ENCODE measurements at regions not wholly inside any gene's neighbourhood (a gene's known extent, or its start where the extent isn't known, plus 50 kb on each side); places are given as distances from the start of the nearest gene placed in this dataset.
A peak's percentile ranks its signal among the peaks of the same experiment; 100 is the strongest.
"Not testable (repeated sequence)": the region's sequence is repeated elsewhere in the genome, so short reads cannot be mapped to it uniquely, and the experiment has no call there.

GRCh38 chr2:175312137-175312536, 130.6 kb upstream of the ATP5MC3 start:
- DNase-seq, result no peak

DNA sequence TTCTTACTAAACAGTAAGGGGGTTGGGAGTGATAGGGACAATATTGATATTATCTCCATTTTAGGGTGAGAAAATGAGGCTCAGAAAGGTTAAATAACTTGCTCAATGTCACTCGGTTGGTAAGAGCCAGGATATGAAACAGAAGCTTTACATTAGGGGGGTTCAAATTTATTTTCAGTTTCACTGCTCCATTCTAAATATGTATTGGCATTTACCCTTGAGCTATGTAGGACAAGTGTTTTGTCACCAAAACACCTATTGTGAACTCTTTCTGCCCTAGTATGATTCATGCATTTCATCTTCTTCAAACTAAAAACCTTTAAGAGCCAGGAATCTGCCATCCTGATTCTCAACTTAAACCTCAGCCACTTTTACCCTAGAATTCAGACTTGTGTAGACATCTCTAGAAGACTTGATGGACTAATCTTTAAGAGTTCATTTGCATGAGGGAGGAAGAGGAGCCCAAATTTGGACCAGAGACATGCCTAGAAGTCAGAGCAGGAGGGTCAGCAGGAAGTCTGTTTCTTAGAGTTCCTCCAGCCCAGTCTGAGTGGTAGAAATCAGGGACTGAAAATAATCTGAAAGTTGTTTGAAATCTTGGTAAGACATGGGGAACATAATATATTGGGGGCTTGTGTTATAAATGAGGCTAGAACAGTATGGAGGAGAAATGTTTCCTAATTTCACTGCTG, 129.4 kb upstream of the ATP5MC3 start:
- DNase-seq, result no peak

- peak; percentile 29 for DNase-seq
Observed at GRCh38 chr2:175309799-175310198, 128.3 kb upstream of the ATP5MC3 start.

DNA sequence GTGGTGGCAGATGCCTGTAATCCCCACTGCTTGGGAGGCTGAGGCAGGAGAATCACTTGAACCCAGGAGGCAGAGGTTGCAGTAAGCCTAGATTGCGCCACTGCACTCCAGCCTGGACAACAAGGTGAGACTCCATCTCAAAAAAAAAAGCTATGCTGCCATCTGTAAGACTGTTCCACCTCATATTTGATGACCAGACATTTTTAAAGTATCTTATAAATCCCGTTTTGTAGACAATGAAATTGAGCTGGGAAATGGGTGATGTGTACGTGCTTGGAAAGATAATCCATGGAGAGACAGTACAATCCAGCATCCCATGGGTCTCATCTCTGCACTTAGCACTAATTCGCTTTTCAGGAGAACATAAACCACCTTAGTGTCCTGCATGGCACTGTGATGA, 126.5 kb upstream of the ATP5MC3 start:
- no peak for DNase-seq

DNA sequence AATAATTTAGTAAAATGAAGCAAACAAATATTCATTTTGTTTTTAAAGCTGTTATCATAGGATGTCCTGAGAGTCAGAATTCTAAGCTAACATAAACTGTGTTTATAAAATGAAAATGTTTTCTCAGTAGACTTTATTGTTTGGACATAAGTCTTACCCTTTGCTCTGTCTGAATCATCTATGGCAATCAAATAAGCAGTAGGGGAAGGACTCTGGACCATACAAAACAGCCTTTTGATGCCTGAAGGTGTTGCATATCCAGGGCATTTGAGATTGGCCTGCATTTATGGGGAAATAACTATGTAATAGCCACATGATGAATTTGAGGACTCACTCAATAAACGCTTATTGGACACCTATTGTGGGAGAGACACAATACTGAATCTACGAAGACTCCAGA, 123.0 kb upstream of the ATP5MC3 start:
- no peak for DNase-seq

DNA sequence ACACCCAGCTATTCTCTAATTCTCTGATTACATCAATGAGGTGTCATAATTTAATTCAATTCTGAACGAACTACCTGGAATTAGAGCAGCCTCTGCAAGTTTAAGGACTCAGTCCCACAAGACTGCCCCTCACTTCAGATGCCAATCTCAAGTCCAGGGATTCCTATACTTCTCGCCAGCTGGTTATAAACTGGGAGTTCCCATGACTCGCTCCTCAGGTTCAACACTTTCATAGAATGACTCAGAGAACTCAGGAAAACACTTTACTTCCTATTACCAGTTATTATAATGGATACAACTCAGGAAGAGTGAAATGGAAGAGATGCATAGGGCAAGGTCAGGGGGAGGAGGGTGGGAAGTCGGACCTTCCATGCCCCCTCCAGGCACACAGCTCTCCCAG, 112.3 kb upstream of the ATP5MC3 start:
- DNase-seq, result no peak

- no peak for DNase-seq
Observed at GRCh38 chr2:175293195-175293594, 111.7 kb upstream of the ATP5MC3 start.

DNA sequence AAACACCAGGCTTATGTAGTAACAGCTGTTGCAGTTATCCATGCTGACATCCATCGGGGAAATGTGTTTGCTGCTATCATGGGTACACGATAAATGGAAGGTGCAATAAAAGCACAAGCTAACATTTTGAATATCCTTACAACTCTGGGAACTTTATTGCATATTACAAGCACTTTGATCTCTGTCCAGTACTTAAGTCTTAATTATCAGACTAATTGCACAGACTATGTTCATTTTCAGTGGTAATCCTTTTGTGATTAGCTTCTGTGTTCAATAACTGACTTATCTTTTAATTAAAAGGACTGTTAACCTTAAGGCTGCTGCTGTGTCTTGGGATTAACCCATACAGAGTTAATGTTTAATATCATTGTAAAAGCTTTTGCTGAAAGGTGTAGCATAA, 101.4 kb upstream of the ATP5MC3 start:
- no peak for DNase-seq

DNA sequence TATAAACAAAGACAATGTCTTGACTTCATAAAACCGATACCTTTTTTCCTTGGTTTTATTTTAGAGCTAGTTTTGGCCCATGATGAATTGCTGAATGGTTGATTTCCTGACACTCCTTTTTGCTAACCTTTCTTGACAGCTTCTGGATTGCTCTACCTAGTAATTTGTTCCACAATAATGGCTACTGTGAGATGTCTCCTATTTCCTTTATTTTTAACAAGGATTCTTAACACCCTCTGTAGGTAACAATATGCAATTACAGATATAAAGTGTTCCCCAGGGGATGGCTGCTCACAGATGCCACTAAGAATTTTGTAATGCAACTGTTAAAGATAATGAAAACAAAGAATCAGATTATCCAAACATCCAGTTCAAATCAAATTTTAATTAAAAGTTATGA, 100.8 kb upstream of the ATP5MC3 start:
- DNase-seq, result peak; percentile 48

- no peak for DNase-seq
Observed at GRCh38 chr2:175277772-175278171, 96.3 kb upstream of the ATP5MC3 start.

DNA sequence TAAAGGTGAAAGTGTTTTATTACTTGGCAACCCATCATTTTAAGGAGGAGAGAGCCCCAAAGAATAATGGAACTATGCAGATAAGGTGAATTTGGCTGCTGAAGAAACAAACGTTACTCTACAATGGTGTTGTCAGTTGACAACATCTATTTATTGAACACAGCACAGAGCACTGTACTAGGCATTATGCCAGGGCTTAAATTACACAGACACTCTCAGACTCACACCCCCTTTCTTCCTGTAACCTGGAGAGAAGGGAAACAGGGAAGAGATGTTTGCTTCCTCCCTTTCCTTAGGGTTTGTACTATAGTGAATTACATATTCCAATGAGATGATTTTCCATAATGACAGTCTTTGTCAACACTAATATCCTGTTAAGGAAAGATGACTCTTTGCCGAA, 94.0 kb upstream of the ATP5MC3 start:
- no peak for DNase-seq

DNA sequence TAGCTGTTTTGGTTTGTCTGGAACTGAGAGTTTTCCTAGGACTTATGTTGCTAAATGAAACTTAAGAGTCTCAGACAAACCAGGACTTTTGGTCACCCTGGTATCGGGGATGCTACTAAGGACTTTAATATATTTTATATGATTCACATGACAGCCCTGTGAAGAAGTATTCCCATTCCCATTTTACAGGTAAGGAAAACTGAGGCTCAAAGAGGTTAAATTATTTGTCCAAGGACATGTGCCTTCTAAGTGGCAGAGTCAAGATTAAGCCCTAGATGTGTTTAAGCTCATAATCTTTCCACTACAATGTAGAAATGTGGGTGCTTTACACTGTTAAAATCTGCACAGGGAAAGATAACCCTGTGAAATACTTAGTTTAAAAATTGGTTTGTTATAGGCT, 77.7 kb upstream of the ATP5MC3 start:
- no peak for DNase-seq

- no peak for DNase-seq
Observed at GRCh38 chr2:175256806-175257585, 75.5 kb upstream of the ATP5MC3 start.

GRCh38 chr2:175256391-175256790, 74.9 kb upstream of the ATP5MC3 start:
- not testable (repeated sequence) for DNase-seq

DNA sequence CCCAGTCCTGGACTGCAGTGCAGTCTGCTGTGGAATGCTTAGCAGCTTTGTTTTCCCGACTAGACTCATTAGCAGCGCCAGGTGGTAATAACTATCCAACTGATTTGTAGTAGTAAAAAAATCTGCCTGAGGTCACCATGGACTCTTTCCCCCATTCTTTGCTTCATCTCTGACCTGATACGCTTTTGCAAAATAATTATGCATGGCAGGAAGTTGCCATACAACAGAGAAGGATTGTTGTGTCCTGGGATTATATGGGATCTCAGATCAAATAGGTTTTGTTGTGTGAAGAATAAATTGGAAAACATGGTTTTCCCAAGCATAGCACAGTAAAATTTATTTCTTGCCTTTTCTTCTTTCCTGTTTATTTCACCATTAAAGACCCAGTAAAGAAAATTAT, 72.4 kb upstream of the ATP5MC3 start:
- no peak for DNase-seq

DNA sequence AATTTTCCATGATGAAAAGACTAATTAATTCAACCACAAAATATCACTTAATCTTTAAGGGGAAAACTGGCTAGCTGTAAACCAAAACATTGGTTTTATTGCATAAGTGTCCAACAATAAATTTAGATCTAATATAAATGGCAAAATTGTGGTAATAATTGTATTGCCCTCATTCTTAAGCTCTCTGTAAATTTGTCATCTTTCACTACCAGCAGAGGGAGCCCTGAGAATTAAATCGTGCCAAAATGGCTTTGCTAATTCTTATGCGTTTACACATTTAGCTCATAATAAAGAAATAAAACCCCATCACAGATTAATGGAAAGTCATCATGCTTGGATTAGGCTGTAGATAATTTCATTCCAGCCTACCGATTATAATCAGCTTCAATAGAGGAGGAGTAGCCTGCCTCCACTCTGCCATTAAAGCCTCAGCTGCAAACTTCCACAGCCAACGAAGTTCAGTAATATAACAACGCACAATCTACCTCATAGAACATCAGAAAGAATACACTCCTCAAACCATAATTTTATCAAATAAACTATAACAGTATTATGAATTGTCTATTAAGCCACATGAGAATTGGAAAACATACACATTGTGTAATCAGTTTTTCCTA, 70.0 kb upstream of the ATP5MC3 start:
- DNase-seq, result no peak

- no peak for DNase-seq
Observed at GRCh38 chr2:175247159-175247558, 65.6 kb upstream of the ATP5MC3 start.

DNA sequence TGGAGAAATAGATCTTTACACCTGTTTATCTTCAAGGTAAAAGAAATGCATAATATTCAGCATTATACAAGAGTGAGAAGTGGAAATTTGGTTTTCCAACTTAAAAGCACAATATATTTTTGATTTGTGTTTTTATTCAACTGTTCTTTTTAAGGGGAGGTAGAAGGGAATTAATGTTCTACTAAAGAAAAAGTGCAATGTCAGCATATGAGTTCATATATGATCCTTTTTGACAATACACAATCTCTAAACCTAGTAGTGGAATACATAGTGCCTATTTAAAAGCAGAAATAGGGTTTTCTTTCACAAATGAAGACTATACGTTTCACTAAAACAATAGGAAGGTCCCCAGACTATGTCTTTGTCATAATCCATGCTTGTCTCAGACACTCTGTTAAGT, 63.2 kb upstream of the ATP5MC3 start:
- DNase-seq, result no peak

DNA sequence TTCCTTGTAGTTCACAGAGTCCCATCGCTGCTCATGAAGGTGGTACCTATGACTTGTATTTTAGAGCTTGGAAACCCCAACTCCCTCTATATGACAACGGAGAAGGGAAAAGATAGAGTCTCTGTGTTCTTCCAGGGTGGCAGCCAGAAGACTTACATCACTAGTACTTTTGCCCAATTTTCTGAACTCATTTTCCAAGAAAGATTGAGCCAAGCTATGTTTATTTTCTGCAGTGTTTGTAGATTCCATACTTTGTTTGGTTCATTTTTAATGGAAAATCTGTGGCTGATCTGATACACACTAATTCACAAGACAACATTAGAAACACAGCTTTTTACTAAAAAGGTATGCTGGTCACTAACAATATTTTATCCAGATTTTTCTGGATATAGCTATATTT, 60.2 kb upstream of the ATP5MC3 start:
- no peak for DNase-seq

DNA sequence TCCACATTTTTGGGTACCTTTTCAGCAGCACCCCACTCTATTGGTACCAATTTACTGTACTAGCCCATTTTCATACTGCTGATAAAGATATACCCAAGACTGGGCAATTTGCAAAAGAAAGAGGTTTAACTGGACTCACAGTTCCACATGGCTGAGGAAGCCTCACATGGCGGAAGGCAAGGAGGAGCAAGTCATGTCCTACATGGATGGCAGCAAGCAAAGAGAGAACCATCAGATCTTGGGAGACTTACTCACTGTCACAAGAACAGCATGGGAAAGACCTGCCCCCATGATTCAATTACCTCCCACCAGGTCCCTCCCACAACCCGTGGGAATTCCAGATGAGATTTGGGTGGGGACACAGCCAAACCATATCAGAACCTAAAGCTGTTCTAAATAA, 58.5 kb upstream of the ATP5MC3 start:
- not testable (repeated sequence) for DNase-seq

- no peak for DNase-seq
Observed at GRCh38 chr2:175236930-175237329, 55.4 kb upstream of the ATP5MC3 start.

- DNase-seq, result no peak
Observed at GRCh38 chr2:175234650-175235049, 53.1 kb upstream of the ATP5MC3 start.

- DNase-seq, result peak; percentile 72
Observed at GRCh38 chr2:175234153-175234552, 52.6 kb upstream of the ATP5MC3 start.

- DNase-seq, result no peak
Observed at GRCh38 chr2:175233135-175233719, 51.7 kb upstream of the ATP5MC3 start.
